LNCaP clone FGC (cell line): ENCODE measurements at regions not wholly inside any gene's neighbourhood (a gene's known extent, or its start where the extent isn't known, plus 50 kb on each side); places are given as distances from the start of the nearest gene placed in this dataset.

Experiments
- DNase-seq: peaks from one replicate; pipeline ENCODE4 v3.0.0-alpha.2; 2011; ENCODE audit warnings: low read depth
- H3K4me3 ChIP-seq: 2 replicates; pipeline ENCODE4 v1.5.1; 2011; ENCODE audit warnings: mild to moderate bottlenecking, low read depth, low read length, control low read depth
- TF ChIP-seq, protein P1 (sequence below): IDR thresholded peaks from 2 replicates; pipeline ENCODE4 v1.5.1; 2012; ENCODE audit warnings: mild to moderate bottlenecking; ENCODE audit not compliant: control insufficient read depth, insufficient read depth; ENCODE audit errors: extremely low read depth

- no peak for DNase-seq
- TF ChIP-seq, protein P1, sequence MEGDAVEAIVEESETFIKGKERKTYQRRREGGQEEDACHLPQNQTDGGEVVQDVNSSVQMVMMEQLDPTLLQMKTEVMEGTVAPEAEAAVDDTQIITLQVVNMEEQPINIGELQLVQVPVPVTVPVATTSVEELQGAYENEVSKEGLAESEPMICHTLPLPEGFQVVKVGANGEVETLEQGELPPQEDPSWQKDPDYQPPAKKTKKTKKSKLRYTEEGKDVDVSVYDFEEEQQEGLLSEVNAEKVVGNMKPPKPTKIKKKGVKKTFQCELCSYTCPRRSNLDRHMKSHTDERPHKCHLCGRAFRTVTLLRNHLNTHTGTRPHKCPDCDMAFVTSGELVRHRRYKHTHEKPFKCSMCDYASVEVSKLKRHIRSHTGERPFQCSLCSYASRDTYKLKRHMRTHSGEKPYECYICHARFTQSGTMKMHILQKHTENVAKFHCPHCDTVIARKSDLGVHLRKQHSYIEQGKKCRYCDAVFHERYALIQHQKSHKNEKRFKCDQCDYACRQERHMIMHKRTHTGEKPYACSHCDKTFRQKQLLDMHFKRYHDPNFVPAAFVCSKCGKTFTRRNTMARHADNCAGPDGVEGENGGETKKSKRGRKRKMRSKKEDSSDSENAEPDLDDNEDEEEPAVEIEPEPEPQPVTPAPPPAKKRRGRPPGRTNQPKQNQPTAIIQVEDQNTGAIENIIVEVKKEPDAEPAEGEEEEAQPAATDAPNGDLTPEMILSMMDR: no peak
- H3K4me3 ChIP-seq: no peak overlapping the region
Observed at GRCh38 chr6:56864171-56864616, 90.7 kb upstream of the BEND6 start.

DNA sequence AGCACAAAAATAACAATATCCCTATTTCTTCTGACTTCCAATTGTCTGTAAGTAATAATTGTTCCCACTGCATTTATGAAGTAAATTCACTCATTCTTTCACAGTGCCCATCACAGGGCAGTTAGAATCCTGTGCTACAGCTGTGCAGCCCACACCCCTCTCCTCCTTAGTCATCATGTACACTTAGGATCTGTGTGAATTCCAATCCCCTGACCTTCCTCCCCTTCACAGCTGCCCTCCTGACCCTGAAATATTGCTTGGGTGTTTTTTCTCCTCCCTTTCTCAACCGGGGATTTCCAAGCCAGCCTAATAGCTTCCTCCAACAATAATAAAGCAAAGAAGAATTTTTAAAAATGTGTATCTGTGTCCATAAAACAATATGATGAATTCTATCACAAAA, 91.5 kb upstream of the BEND6 start:
- H3K4me3 ChIP-seq: no peak overlapping the region
- TF ChIP-seq, protein P1: no peak
- no peak for DNase-seq

- no peak for DNase-seq
- TF ChIP-seq, protein P1: no peak
- no peak overlapping the region for H3K4me3 ChIP-seq
Observed at GRCh38 chr6:56862415-56863175, 92.3 kb upstream of the BEND6 start.

DNA sequence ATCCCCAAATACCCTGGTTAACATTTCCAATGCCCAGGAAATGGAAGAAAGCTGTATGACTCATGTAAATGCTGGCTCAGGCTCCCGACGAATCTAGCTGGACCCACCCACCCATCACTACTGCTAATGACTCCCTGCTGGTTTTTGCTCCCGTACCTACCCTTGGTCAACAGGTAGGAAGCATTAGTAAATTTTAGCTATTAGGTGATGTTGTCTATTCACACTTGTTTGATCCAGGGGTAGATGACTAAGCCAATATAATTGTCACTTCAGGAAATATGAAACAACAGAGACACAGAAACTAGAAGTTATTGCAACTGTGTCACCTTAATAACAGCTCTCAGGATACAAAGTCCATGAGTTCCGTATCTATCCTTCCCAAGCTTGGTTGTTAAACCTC, 94.4 kb upstream of the BEND6 start:
- H3K4me3 ChIP-seq: no peak overlapping the region
- DNase-seq: no peak
- TF ChIP-seq, protein P1: no peak

- H3K4me3 ChIP-seq: no peak overlapping the region
- DNase-seq: no peak
- TF ChIP-seq, protein P1: no peak
Observed at GRCh38 chr6:56856036-56856580, 98.8 kb upstream of the BEND6 start.

- H3K4me3 ChIP-seq: no peak overlapping the region
- DNase-seq: no peak
- TF ChIP-seq, protein P1: no peak
Observed at GRCh38 chr6:56854086-56854485, 100.8 kb upstream of the BEND6 start.
